Testis (tissue), 2 donors: ENCODE measurements at regions not wholly inside any gene's neighbourhood (a gene's known extent, or its start where the extent isn't known, plus 50 kb on each side); places are given as distances from the start of the nearest gene placed in this dataset.

ENCODE experiments used
- DNase-seq: peaks from one replicate; pipeline ENCODE4 v3.0.0-alpha.2; 2019
- H3K27ac ChIP-seq, 2 donors: fragments of 200-600 bp; sonication (generic); one replicate each; pipeline ENCODE4 v1.5.1; 2019
- H3K27me3 ChIP-seq: fragments of 200-600 bp; sonication (generic); one replicate; pipeline ENCODE4 v1.5.1; 2019
- H3K36me3 ChIP-seq: fragments of 200-600 bp; sonication (generic); one replicate; pipeline ENCODE4 v1.5.1; 2017; ENCODE audit warnings: low read depth; ENCODE audit errors: missing control alignments
- H3K4me1 ChIP-seq: fragments of 200-600 bp; sonication (generic); one replicate; pipeline ENCODE4 v1.5.1; 2019
- H3K4me3 ChIP-seq, 2 donors: fragments of 200-600 bp; sonication (generic); one replicate each; pipeline ENCODE4 v1.5.1; 2017 to 2019
- H3K9me3 ChIP-seq: fragments of 200-600 bp; sonication (generic); one replicate; pipeline ENCODE4 v1.5.1; 2017
- POLR2A ChIP-seq: fragments of 450-650 bp; IDR thresholded peaks from one replicate; pipeline ENCODE4 v1.6.1; 2017; ENCODE audit warnings: antibody characterized with exemption, mild to moderate bottlenecking, moderate library complexity
- WGBS, 2 donors: methylation state at CpG; one replicate each; pipeline ENCODE4 v1.1.5; 2018; 5-methylcytosine and 5-hydroxymethylcytosine counted together
- intact Hi-C: fragments of 100-400 bp; cut with DNase I; formaldehyde crosslinking; loops from one replicate; pipeline ENCODE4 v1.15.1; 2023; ENCODE audit warnings: low total_unique reads
- TF ChIP-seq, protein P1 (sequence below), 3 experiments: fragments of 450-650 bp in 2 of 3; fragments of 200-600 bp in 1 of 3; sonication (generic) in 1 of 3; IDR thresholded peaks; one replicate each; pipeline ENCODE4 v1.5.1; 2016 to 2019; ENCODE audit warnings: antibody characterized with exemption in 3 of 3, mild to moderate bottlenecking in 2 of 3, moderate library complexity in 1 of 3

- Histone ChIP-seq H3K27me3 (no peaks in the 10 kb centered on the region), H3K4me3 (no peak overlapping the region), H3K36me3 (no peaks in the 10 kb centered on the region), H3K27ac (no peak overlapping the region), H3K4me1 (no peaks in the 10 kb centered on the region), H3K9me3 (no peaks in the 10 kb centered on the region)
- 86 to 93% methylated on average over 23 to 31 of the region's 31 CpGs for WGBS, 2 donors
- DNase-seq = no peak
- no peak for TF ChIP-seq POLR2A
- TF ChIP-seq, protein P1, sequence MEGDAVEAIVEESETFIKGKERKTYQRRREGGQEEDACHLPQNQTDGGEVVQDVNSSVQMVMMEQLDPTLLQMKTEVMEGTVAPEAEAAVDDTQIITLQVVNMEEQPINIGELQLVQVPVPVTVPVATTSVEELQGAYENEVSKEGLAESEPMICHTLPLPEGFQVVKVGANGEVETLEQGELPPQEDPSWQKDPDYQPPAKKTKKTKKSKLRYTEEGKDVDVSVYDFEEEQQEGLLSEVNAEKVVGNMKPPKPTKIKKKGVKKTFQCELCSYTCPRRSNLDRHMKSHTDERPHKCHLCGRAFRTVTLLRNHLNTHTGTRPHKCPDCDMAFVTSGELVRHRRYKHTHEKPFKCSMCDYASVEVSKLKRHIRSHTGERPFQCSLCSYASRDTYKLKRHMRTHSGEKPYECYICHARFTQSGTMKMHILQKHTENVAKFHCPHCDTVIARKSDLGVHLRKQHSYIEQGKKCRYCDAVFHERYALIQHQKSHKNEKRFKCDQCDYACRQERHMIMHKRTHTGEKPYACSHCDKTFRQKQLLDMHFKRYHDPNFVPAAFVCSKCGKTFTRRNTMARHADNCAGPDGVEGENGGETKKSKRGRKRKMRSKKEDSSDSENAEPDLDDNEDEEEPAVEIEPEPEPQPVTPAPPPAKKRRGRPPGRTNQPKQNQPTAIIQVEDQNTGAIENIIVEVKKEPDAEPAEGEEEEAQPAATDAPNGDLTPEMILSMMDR (IDR thresholded peaks at IDR 0.05) = no peak
- intact Hi-C loops = no loop called here
Measured at GRCh38 chr14:104376202-104377140, 203.1 kb upstream of the C14orf180 start.

GRCh38 chr14:104377256-104377655, 202.3 kb upstream of the C14orf180 start:
- no peak overlapping the region for H3K4me3 ChIP-seq
- intact Hi-C loops = no loop called here
- H3K4me1 ChIP-seq = no peaks in the 10 kb centered on the region
- H3K9me3 ChIP-seq = no peaks in the 10 kb centered on the region
- DNase-seq = no peak
- TF ChIP-seq, protein P1 (IDR thresholded peaks at IDR 0.05) = no peak
- no peak for TF ChIP-seq POLR2A
- no peaks in the 10 kb centered on the region for H3K36me3 ChIP-seq
- no peaks in the 10 kb centered on the region for H3K27me3 ChIP-seq
- WGBS, 2 donors = 97% methylated on average over 10 of the region's 10 CpGs
- no peak overlapping the region for H3K27ac ChIP-seq

DNA sequence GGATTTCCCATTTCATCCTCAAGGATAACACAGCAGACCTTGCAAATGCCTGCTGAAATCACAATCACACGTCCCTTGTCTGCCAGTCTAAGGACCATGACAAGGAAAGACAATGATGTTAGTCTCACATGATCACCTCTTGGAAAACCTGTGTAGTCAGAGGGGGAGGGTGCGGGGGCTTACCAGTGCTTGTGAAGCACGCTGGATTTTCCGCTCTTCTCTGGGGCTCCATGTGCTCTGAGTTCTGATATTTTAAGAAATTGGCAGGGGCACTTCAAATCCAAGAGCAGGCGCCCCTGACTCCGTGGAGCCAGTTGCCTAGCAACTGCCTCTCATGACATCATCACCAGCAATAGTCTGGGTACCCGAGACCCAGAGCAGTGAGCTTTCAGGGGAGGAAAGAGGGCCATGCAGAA, 200.9 kb upstream of the C14orf180 start:
- Histone ChIP-seq H3K27ac (no peak overlapping the region), H3K4me1 (no peaks in the 10 kb centered on the region), H3K27me3 (no peaks in the 10 kb centered on the region), H3K9me3 (no peaks in the 10 kb centered on the region), H3K36me3 (no peaks in the 10 kb centered on the region), H3K4me3 (no peak overlapping the region)
- WGBS, 2 donors = 81 to 92% methylated on average over 7 of the region's 7 CpGs
- no peak for DNase-seq
- TF ChIP-seq POLR2A = no peak
- TF ChIP-seq, protein P1 (IDR thresholded peaks at IDR 0.05) = no peak
- intact Hi-C loops = no loop called here

DNA sequence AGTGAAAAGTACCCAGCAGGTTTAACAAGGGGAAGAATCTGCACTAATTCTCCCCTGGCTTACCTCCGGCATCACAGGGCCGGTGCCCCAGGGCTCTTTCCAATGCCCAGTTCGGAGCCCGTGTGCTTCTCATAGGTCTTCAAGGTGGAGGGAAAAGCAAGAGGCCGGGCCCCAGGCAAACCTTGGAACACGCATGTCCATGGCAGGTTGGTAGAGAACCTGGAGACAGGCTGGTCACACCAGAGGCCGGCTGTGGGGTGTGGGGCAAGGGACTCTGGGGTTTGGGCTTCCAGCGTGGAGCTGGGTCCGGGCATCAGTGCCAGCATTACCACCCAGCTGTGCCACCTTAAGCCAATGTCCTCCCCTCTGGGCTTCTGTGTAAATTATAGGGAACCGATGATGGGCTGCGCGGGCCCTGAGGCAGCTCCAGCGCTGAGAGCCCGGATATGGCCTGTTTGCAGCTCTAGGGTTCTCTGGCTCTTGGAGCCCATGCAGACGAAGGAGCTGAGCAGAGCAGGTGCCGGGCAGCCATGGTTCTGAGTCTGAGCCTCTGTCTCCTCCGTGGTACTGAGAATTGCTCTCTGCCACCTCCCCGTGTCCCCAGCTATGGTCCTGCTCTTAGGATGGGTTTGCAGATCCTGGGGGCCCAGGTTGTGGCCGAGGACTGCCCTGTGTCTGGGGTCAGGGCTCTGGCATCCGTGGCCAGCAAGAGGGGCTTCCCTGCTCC, 197.0 kb upstream of the C14orf180 start:
- H3K36me3 ChIP-seq = no peaks in the 10 kb centered on the region
- H3K4me1 ChIP-seq = no peaks in the 10 kb centered on the region
- intact Hi-C loops = no loop called here
- no peak overlapping the region for H3K4me3 ChIP-seq
- no peaks in the 10 kb centered on the region for H3K27me3 ChIP-seq
- no peak overlapping the region for H3K27ac ChIP-seq
- TF ChIP-seq, protein P1 (IDR thresholded peaks at IDR 0.05) = no peak
- TF ChIP-seq POLR2A = no peak
- no peaks in the 10 kb centered on the region for H3K9me3 ChIP-seq
- DNase-seq = no peak
- WGBS, 2 donors = 95 to 96% methylated on average over 8 to 20 of the region's 20 CpGs
